ENCODE measurements at regions not wholly inside any gene's neighbourhood (a gene's known extent, or its start where the extent isn't known, plus 50 kb on each side); places are given as distances from the start of the nearest gene placed in this dataset.
A peak's percentile ranks its signal among the peaks of the same experiment; 100 is the strongest.

DNA sequence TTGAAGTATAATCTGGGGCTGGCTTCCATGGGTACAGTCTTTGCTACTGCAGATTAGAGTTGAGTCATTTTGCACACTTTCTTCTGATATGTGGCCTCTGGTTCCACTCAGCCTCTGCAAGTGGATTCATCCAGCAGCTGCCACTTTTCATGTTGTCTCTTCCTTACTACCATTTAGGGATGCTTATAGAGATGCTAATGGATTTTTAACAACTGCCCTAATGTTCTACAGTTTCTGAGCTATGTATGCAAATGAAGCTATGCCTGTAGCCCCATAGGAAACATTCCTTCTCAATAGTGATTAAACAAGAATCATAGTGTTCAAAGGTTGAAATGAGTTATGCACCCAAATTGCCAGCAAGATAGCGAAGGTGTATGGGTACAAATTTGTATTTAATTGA, 456.0 kb upstream of the ITGA1 start:
- Histone ChIP-seq H3K27ac (ENCODE audit: low read length) (no peak overlapping the region), H3K27me3 (ENCODE audit: control insufficient read depth, insufficient read depth, low read length) (no peaks in the 10 kb centered on the region), H3K36me3 (ENCODE audit: control insufficient read depth, insufficient read depth, low read length) (no peaks in the 10 kb centered on the region), H3K4me1 (ENCODE audit: control insufficient read depth, insufficient read depth, low read length) (no peaks in the 10 kb centered on the region), H3K9me3 (replicated peaks; ENCODE audit: control insufficient read depth, low read depth, low read length) (no peaks in the 10 kb centered on the region), H3K4me3 (ENCODE audit: low read length) (no peak overlapping the region)
- DNase-seq = no peak
- WGBS (ENCODE audit: insufficient coverage) = no CpG with 5 or more reads among the region's 1 CpG

DNA sequence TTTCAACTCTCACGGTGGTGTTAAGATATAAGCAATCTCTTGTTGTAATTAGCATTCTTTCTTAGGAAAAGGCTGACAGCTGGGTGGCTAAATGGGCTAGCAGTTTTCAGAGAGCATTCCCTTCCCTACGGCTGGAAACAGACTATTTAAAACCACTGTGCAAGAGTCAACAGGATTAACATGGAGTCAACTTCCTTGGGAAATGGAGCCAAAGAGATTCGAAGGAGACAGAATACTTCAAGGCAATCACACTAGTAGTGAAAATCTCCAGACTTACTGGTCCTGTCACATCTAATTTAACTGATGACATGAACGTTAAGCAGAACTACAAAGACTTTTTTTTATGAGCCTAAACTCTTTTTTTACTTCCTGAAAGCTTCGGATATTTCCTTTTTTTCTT, 453.3 kb upstream of the ITGA1 start:
- Histone ChIP-seq H3K27me3 (ENCODE audit: control insufficient read depth, insufficient read depth, low read length) (no peaks in the 10 kb centered on the region), H3K4me1 (ENCODE audit: control insufficient read depth, insufficient read depth, low read length) (no peaks in the 10 kb centered on the region), H3K36me3 (ENCODE audit: control insufficient read depth, insufficient read depth, low read length) (no peaks in the 10 kb centered on the region), H3K27ac (ENCODE audit: low read length) (no peak overlapping the region), H3K4me3 (ENCODE audit: low read length) (no peak overlapping the region), H3K9me3 (replicated peaks; ENCODE audit: control insufficient read depth, low read depth, low read length) (no peaks in the 10 kb centered on the region)
- WGBS (ENCODE audit: insufficient coverage) = 20% methylated on average over 1 of the region's 5 CpGs
- DNase-seq = no peak

DNA sequence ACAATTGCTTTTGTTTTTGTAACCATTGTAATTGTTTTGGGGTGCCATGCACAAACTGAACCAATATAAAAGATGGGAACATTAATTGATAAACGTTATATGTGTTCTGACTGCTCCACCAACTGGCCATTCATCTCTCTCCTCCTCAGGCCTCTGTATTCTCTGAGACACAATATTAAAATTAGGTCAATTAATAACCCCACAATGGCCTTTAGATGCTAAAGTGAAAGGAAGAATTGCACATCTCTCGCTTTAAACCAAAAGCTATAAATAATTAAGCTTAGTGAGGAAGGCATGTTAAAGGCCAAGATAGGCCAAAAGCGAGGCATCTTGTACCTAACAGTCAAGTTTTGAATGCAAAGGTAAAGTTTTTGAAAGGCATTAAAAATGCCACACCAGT, 448.4 kb upstream of the ITGA1 start:
- no peaks in the 10 kb centered on the region for H3K36me3 ChIP-seq (ENCODE audit: control insufficient read depth, insufficient read depth, low read length)
- H3K27ac ChIP-seq (ENCODE audit: low read length) = no peak overlapping the region
- H3K4me1 ChIP-seq (ENCODE audit: control insufficient read depth, insufficient read depth, low read length) = no peaks in the 10 kb centered on the region
- no peaks in the 10 kb centered on the region for H3K9me3 ChIP-seq (replicated peaks; ENCODE audit: control insufficient read depth, low read depth, low read length)
- H3K27me3 ChIP-seq (ENCODE audit: control insufficient read depth, insufficient read depth, low read length) = no peaks in the 10 kb centered on the region
- H3K4me3 ChIP-seq (ENCODE audit: low read length) = no peak overlapping the region
- 100% methylated on average over 1 of the region's 3 CpGs for WGBS (ENCODE audit: insufficient coverage)
- no peak for DNase-seq

DNA sequence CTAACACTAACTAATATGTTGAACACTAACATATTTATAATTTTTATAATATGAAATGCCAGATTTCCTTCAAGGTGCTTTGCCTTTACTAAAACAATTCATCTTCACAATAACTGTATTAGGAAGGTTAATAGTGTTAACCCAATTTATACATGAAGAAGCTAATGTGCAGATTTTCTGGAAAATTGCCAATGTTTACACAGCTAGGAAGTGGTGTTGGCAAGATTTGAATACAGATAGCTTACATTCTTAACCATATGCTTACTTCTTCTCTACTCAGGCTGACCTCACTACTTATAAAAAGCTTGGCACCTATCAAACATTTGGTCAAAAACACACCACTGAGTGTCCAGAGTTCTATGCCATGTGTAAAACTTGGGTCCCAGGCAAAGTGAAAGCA, 445.4 kb upstream of the ITGA1 start:
- H3K4me3 ChIP-seq (ENCODE audit: low read length) = no peak overlapping the region
- H3K36me3 ChIP-seq (ENCODE audit: control insufficient read depth, insufficient read depth, low read length) = no peaks in the 10 kb centered on the region
- no peak overlapping the region for H3K27ac ChIP-seq (ENCODE audit: low read length)
- no peaks in the 10 kb centered on the region for H3K4me1 ChIP-seq (ENCODE audit: control insufficient read depth, insufficient read depth, low read length)
- H3K9me3 ChIP-seq (replicated peaks; ENCODE audit: control insufficient read depth, low read depth, low read length) = no peaks in the 10 kb centered on the region
- no peaks in the 10 kb centered on the region for H3K27me3 ChIP-seq (ENCODE audit: control insufficient read depth, insufficient read depth, low read length)
- DNase-seq = peak; percentile 1

DNA sequence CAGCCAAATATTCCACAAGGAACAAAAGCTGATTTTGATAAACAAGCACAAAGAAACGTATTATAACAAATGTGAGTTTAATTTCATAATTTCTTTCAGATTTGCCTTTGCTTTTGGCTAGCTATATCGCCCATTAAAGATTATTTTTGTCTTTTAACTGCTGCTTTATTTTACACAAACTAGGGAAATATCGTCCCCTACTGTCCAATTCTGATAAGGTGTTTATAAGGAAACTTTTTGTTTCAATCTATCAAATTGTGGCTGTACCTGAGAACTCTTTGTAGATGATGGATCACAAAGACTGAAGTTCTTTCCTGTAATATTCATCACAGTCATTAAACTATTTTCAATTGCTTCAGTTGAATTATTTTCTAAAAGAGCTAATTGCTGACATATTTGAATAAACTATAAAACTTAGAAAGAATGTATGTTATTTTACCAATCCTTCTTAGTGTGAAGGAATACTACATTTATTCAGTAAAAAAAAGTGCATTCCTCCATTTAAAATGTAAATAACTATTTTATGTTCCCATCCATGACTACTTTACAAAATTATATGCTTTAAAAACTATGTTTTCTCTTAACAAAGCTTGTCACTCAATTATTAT, 431.3 kb upstream of the ITGA1 start:
- H3K27ac ChIP-seq (ENCODE audit: low read length) = no peak overlapping the region
- H3K4me1 ChIP-seq (ENCODE audit: control insufficient read depth, insufficient read depth, low read length) = no peaks in the 10 kb centered on the region
- no peaks in the 10 kb centered on the region for H3K9me3 ChIP-seq (replicated peaks; ENCODE audit: control insufficient read depth, low read depth, low read length)
- WGBS (ENCODE audit: insufficient coverage) = no CpG with 5 or more reads among the region's 3 CpGs
- H3K36me3 ChIP-seq (ENCODE audit: control insufficient read depth, insufficient read depth, low read length) = no peaks in the 10 kb centered on the region
- peak; percentile 3 for DNase-seq
- no peak overlapping the region for H3K4me3 ChIP-seq (ENCODE audit: low read length)
- H3K27me3 ChIP-seq (ENCODE audit: control insufficient read depth, insufficient read depth, low read length) = no peaks in the 10 kb centered on the region

DNA sequence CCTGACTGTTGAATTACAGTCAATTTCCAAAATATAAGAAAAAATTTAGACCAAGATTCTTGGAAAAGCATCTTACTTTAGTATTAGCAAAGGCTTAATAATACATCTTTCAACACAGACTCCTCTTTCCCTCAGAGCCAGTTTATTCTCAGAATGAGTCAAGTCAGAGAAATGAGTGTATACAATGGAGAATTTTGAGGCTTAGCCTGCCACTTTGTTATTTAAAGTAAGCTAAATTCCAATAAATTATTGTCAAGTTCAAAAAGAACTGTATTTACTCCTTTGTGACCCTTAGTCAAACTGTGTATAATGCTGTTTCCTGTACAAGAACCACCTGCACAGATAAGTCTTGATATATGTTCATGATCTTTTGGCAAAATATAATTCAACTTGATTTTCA, 428.5 kb upstream of the ITGA1 start:
- Histone ChIP-seq H3K4me3 (ENCODE audit: low read length) (no peak overlapping the region), H3K4me1 (ENCODE audit: control insufficient read depth, insufficient read depth, low read length) (no peaks in the 10 kb centered on the region), H3K9me3 (replicated peaks; ENCODE audit: control insufficient read depth, low read depth, low read length) (no peaks in the 10 kb centered on the region), H3K27ac (ENCODE audit: low read length) (no peak overlapping the region), H3K27me3 (ENCODE audit: control insufficient read depth, insufficient read depth, low read length) (no peaks in the 10 kb centered on the region), H3K36me3 (ENCODE audit: control insufficient read depth, insufficient read depth, low read length) (no peaks in the 10 kb centered on the region)
- no peak for DNase-seq

DNA sequence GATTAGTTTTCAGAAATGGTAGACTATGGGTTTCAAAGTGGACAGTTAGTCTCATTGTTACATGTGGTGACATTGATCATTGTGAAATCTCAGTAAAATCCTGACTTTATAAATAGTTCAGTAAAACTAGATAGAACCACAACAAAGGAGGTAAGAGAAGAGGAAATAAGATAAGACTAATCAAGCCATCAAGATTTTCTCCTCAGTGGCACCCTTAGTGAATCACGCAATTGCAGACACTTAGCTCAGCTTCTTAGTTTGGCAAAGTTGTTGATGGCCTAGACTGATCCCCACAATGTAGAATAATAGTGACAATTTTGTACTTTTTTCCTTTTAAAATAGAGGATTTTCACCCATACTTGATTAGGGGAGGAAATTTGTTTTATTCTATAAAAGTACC, 426.7 kb upstream of the ITGA1 start:
- no peaks in the 10 kb centered on the region for H3K36me3 ChIP-seq (ENCODE audit: control insufficient read depth, insufficient read depth, low read length)
- H3K4me3 ChIP-seq (ENCODE audit: low read length) = no peak overlapping the region
- H3K9me3 ChIP-seq (replicated peaks; ENCODE audit: control insufficient read depth, low read depth, low read length) = no peaks in the 10 kb centered on the region
- no peak overlapping the region for H3K27ac ChIP-seq (ENCODE audit: low read length)
- H3K4me1 ChIP-seq (ENCODE audit: control insufficient read depth, insufficient read depth, low read length) = no peaks in the 10 kb centered on the region
- WGBS (ENCODE audit: insufficient coverage) = no CpG with 5 or more reads among the region's 1 CpG
- DNase-seq = no peak
- H3K27me3 ChIP-seq (ENCODE audit: control insufficient read depth, insufficient read depth, low read length) = no peaks in the 10 kb centered on the region

DNA sequence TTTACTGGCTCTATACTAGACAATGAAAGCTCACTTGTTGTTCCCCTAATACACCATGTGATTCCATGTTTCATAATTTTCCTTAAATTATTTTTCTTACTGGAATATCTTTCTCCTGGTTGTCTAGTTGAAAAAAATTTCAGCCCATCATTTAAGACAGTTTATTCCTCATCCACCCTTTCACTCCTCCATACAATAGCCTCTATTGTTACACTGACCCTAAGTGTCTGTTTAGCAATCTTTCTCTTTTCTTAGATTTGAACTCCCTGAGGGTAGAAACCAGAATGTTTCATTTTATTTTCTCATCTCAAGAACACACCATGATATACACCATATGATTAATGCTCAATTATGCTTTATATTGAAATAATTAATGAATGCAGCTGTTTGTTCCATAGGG, 413.4 kb upstream of the ITGA1 start:
- Histone ChIP-seq H3K4me1 (ENCODE audit: control insufficient read depth, insufficient read depth, low read length) (no peaks in the 10 kb centered on the region), H3K4me3 (ENCODE audit: low read length) (no peak overlapping the region), H3K36me3 (ENCODE audit: control insufficient read depth, insufficient read depth, low read length) (no peaks in the 10 kb centered on the region), H3K27ac (ENCODE audit: low read length) (no peak overlapping the region), H3K27me3 (ENCODE audit: control insufficient read depth, insufficient read depth, low read length) (no peaks in the 10 kb centered on the region), H3K9me3 (replicated peaks; ENCODE audit: control insufficient read depth, low read depth, low read length) (no peaks in the 10 kb centered on the region)
- DNase-seq = no peak

DNA sequence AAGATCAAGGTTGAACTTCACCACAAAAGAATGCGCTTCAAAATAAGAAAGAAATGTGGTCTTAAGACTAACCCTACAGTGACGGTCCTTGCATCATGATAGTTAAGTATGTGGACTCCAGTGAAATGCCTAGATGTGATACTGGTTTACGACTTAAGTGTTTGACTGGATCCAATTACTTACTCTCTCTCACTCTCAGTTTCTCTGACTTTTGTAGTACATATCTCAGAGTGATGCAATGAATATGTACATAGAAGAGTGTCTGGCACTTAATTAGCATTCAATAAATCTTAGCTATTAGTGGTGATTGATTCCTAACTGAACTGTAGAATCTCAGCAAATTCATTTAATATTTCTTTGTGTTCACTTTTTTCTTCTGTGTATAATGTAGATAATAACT, 411.7 kb upstream of the ITGA1 start:
- Histone ChIP-seq H3K36me3 (ENCODE audit: control insufficient read depth, insufficient read depth, low read length) (no peaks in the 10 kb centered on the region), H3K9me3 (replicated peaks; ENCODE audit: control insufficient read depth, low read depth, low read length) (no peaks in the 10 kb centered on the region), H3K4me3 (ENCODE audit: low read length) (no peak overlapping the region), H3K4me1 (ENCODE audit: control insufficient read depth, insufficient read depth, low read length) (no peaks in the 10 kb centered on the region), H3K27ac (ENCODE audit: low read length) (no peak overlapping the region), H3K27me3 (ENCODE audit: control insufficient read depth, insufficient read depth, low read length) (no peaks in the 10 kb centered on the region)
- no CpG with 5 or more reads among the region's 3 CpGs for WGBS (ENCODE audit: insufficient coverage)
- no peak for DNase-seq

DNA sequence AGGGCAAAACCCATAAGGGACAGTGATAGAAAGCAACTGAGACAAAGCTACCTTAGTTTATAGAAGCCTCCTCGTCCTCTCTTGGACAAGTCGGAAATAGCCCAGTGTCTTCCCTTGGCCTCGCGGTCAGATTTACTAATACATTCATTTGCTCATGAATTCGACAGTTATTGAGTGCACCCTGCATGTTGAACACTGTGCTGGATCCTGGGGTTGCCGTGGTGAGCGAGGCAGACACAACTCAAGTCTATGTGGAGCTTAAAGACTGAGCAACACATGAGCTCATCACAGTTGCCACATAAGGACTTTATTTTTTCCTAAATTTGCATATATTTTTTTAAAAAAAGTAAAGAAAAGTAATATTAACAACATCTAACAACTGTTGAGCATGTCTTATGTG, 411.1 kb upstream of the ITGA1 start:
- DNase-seq = no peak
- H3K4me3 ChIP-seq (ENCODE audit: low read length) = no peak overlapping the region
- H3K27ac ChIP-seq (ENCODE audit: low read length) = no peak overlapping the region
- no peaks in the 10 kb centered on the region for H3K36me3 ChIP-seq (ENCODE audit: control insufficient read depth, insufficient read depth, low read length)
- H3K4me1 ChIP-seq (ENCODE audit: control insufficient read depth, insufficient read depth, low read length) = no peaks in the 10 kb centered on the region
- 88% methylated on average over 5 of the region's 7 CpGs for WGBS (ENCODE audit: insufficient coverage)
- no peaks in the 10 kb centered on the region for H3K27me3 ChIP-seq (ENCODE audit: control insufficient read depth, insufficient read depth, low read length)
- no peaks in the 10 kb centered on the region for H3K9me3 ChIP-seq (replicated peaks; ENCODE audit: control insufficient read depth, low read depth, low read length)

DNA sequence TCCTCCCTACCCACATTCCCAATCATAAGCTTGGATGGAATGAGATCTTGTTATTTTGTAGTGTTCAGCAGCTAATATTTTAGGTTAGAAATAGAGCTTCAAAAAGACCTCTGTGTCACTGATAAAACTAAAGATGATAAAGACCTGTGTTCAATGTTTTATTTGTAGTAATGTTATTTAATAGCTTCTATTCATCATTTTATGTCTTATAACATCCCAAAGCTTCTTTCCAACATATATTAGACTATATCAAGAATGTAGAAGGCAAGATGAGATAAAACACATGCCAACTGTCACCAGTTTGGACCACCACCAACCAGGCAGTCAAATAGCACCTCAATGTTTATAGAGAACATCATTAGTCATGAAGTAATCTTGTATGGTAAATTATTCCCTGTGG, 409.5 kb upstream of the ITGA1 start:
- no peaks in the 10 kb centered on the region for H3K4me1 ChIP-seq (ENCODE audit: control insufficient read depth, insufficient read depth, low read length)
- no peak overlapping the region for H3K27ac ChIP-seq (ENCODE audit: low read length)
- H3K36me3 ChIP-seq (ENCODE audit: control insufficient read depth, insufficient read depth, low read length) = no peaks in the 10 kb centered on the region
- no peaks in the 10 kb centered on the region for H3K27me3 ChIP-seq (ENCODE audit: control insufficient read depth, insufficient read depth, low read length)
- DNase-seq = no peak
- no peaks in the 10 kb centered on the region for H3K9me3 ChIP-seq (replicated peaks; ENCODE audit: control insufficient read depth, low read depth, low read length)
- H3K4me3 ChIP-seq (ENCODE audit: low read length) = no peak overlapping the region

All from muscle of leg (tissue), 3 donors.